T-helper 2 cell (primary cell): ENCODE measurements at regions not wholly inside any gene's neighbourhood (a gene's known extent, or its start where the extent isn't known, plus 50 kb on each side); places are given as distances from the start of the nearest gene placed in this dataset.

Experiments
- DNase-seq, 5 experiments: peaks; one replicate each; pipeline versions ENCODE4 v3.0.0 to v3.0.0-alpha.2; 2012 to 2022

DNA sequence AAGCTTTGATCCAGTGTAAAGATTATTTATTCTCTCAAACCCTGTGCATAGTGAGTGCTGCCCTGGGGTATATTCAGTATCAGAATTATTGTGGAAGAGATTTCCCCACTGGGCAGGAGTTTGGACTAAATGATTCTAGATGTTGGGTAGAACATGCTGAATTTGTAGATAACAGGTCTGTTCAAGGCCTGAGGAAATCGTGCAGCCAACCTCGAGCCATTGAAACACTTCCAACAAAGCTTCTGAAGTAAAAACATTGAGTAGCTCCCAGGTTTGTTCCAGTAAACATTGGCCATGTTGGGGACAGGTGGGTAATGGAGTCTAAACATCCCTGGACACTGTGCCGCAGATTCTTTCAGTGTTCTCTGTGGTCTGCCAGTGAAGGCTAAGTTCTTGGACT lies 87.5 kb downstream of the LLPH start:
- no peak for DNase-seq

GRCh38 chr12:66041651-66042363 lies 88.7 kb downstream of the LLPH start:
- no peak for DNase-seq

- no peak for DNase-seq
These were observed 94.2 kb downstream of the LLPH start for GRCh38 chr12:66036317-66036716.

DNA sequence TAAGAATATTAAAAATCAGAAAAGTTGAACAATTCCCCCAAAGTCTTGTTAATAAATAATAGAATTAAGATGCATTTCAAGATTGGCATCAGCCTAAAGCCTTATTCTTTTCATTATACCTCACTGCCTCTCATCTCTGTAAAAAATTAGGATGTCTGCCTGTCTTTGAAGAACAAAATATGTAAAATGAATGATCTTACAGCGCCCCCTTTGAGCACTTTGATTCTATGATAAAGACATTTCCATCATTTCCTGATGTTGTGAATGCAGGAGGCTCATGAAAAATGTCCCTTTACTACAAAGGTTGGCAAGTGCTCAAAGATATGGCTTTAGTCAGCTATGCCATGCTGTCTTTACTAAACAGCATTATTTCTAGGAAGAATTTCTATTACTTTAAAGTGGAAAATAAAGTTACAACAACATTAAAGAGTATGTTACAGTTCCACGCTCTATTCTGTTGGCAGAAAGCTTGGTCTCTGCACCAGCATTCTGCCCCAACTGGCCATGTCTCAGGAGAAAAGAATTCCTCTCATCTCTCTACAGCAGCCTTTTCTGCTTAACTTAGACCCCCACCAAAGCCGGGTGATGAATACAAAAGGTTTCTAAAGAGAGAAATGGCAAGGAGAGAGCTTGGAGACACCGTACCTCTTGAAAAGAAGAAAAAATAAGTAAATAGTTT lies 95.1 kb downstream of the LLPH start:
- DNase-seq: peak in 1 of 5 experiments; percentile 9

DNA sequence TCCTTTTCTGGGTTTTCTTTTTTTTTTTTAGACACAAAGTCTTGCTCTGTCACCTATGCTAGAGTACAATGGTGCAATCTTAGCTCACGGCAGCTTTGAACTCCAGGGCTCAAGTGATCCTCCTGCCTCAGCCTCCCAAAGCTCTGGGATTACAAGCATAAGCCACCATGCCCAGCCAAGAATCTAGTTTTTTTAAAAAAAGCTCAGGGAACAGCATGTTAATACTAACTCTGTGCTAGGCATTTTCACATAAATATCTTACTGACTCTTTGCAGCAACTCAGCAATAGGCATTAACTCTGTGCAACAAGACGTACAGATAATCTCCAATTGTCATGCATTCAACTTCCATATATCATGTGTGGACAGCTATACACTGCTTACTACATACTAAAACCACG lies 97.4 kb downstream of the LLPH start:
- DNase-seq: no peak

GRCh38 chr12:66032739-66033138 lies 97.8 kb downstream of the LLPH start:
- DNase-seq: no peak

DNA sequence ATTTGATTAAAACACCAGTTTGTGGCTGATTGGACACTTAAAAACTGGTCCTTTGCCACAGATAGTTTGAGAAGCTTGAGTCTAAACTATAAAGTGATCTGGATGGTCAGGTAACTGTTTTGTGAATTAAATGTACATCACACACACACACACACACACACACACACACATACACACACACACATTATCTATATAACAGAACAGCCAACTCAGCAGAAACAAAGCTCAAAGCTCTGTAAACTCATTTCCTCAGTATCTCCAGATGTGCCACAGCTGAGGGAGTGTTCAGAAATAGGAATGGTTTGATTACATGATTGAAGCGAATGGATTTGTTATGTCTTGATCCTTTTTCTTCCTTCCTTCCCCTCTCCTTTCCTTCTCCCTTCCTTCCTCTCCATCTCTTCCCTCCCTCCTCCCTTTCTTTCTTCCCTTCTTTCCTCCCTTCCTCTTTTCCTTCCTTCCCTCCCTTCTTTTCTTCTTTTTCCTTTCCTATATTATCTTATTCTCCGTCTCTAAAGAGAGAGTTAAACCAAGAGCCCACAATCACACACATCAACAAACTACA lies 100.3 kb downstream of the LLPH start:
- no peak for DNase-seq

- no peak for DNase-seq
These were observed 102.2 kb downstream of the LLPH start for GRCh38 chr12:66028390-66028789.

DNA sequence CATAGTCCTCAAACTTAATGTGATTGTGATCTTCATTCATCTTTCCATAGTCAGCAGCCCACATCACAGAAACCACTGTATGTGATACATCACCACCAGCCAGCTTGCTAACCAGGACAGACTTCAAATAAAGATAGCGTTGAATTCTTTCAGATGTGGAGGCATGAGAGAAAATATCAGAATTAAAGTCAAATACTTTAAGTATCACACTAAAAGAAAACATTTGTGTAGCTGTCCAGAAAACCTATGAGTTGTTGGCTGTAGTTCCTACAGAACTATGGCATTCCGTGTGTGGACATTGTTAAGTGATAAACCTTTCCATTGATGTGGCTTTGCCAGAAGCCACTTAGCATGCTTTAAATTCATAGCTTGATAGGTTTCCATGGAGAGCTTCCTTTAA lies 105.1 kb downstream of the LLPH start:
- DNase-seq: no peak

- no peak for DNase-seq
These were observed 105.6 kb downstream of the LLPH start for GRCh38 chr12:66024949-66025348.

DNA sequence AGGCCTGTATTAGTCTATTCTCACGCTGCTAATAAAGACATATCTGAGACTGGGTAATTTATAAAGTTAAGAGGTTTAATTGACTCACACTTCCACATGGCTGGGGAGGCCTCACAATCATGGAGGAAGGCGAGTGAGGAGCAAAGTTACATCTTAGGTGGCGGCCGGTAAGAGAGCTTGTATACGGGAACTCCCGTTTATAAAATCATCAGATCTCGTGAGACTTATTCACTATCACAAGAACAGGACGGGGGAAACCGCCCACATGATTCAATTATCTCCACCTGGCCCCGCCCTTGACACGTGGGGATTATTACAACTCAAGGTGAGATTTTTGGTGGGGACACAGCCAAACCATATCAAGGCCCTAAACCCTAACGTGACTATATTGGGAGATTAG lies 110.1 kb downstream of the LLPH start:
- DNase-seq: no peak

GRCh38 chr12:66017736-66018135 lies 112.8 kb downstream of the LLPH start:
- DNase-seq: no peak
